ENCODE measurements at regions not wholly inside any gene's neighbourhood (a gene's known extent, or its start where the extent isn't known, plus 50 kb on each side); places are given as distances from the start of the nearest gene placed in this dataset.

GRCh38 chr7:26543340-26543739 lies 251.7 kb downstream of the SNX10 start:
- H4K20me1 ChIP-seq (ENCODE audit: insufficient read depth, low read length, poor library complexity, severe bottlenecking), result no peaks in the 10 kb centered on the region
- no peak overlapping the region for H3K4me3 ChIP-seq (ENCODE audit: low read length, poor library complexity, severe bottlenecking)
- H3K79me2 ChIP-seq (ENCODE audit: insufficient read depth, low read length), result peaks cover 2% of the 10 kb centered on the region; the same call in 1 of the 2 replicates
- H2AFZ ChIP-seq (ENCODE audit: low read length), result no peak overlapping the region
- H3K4me1 ChIP-seq (ENCODE audit: insufficient read depth, low read length, poor library complexity, severe bottlenecking), result peaks cover 59% of the 10 kb centered on the region
- no peak overlapping the region for H3K4me2 ChIP-seq (ENCODE audit: low read depth, low read length, poor library complexity, severe bottlenecking)
- no peaks in the 10 kb centered on the region for H3K9me3 ChIP-seq (ENCODE audit: insufficient read depth, low read depth, low read length)
- H3K9ac ChIP-seq (ENCODE audit: low read depth, low read length, poor library complexity, severe bottlenecking), result no peak overlapping the region
- no peaks in the 10 kb centered on the region for H3K27me3 ChIP-seq (ENCODE audit: insufficient read depth, low read length, poor library complexity, severe bottlenecking)
- no peaks in the 10 kb centered on the region for H3F3A ChIP-seq (ENCODE audit: low read depth)
- no peak for TF ChIP-seq EZH2phosphoT487 (IDR thresholded peaks at IDR 0.05; ENCODE audit: borderline replicate concordance)
- no peak for TF ChIP-seq CTCF (conservative IDR thresholded peaks at IDR 0.05; ENCODE audit: low read length)
- H3K36me3 ChIP-seq (ENCODE audit: insufficient read depth, low read length), result no peaks in the 10 kb centered on the region
- no peaks in the 10 kb centered on the region for H3K9me2 ChIP-seq (replicated peaks; ENCODE audit: low read depth, low read length)

- peak overlapping the region; percentile 16 for H3K9ac ChIP-seq (ENCODE audit: low read depth, low read length, poor library complexity, severe bottlenecking)
- H2AFZ ChIP-seq (ENCODE audit: low read length), result peak overlapping the region; percentile 94; the same call in 1 of the 2 replicates
- no peaks in the 10 kb centered on the region for H3K79me2 ChIP-seq (ENCODE audit: insufficient read depth, low read length)
- no peak overlapping the region for H3K4me3 ChIP-seq (ENCODE audit: low read length, poor library complexity, severe bottlenecking)
- H3K4me1 ChIP-seq (ENCODE audit: insufficient read depth, low read length, poor library complexity, severe bottlenecking), result peaks cover 61% of the 10 kb centered on the region
- no peak overlapping the region for H3K4me2 ChIP-seq (ENCODE audit: low read depth, low read length, poor library complexity, severe bottlenecking)
- no peaks in the 10 kb centered on the region for H3K27me3 ChIP-seq (ENCODE audit: insufficient read depth, low read length, poor library complexity, severe bottlenecking)
- no peaks in the 10 kb centered on the region for H3K9me3 ChIP-seq (ENCODE audit: insufficient read depth, low read depth, low read length)
- TF ChIP-seq EZH2phosphoT487 (IDR thresholded peaks at IDR 0.05; ENCODE audit: borderline replicate concordance), result no peak
- TF ChIP-seq CTCF (conservative IDR thresholded peaks at IDR 0.05; ENCODE audit: low read length), result no peak
- 0 out of 2 replicates have a peak, but pooled peaks cover 1% of the 10 kb centered on the region for H3F3A ChIP-seq (ENCODE audit: low read depth)
- no peaks in the 10 kb centered on the region for H3K36me3 ChIP-seq (ENCODE audit: insufficient read depth, low read length)
- H3K9me2 ChIP-seq (replicated peaks; ENCODE audit: low read depth, low read length), result no peaks in the 10 kb centered on the region
- no peaks in the 10 kb centered on the region for H4K20me1 ChIP-seq (ENCODE audit: insufficient read depth, low read length, poor library complexity, severe bottlenecking)
Measured at GRCh38 chr7:26543951-26544350, 252.3 kb downstream of the SNX10 start.

GRCh38 chr7:26546508-26547053 lies 254.9 kb downstream of the SNX10 start:
- no peaks in the 10 kb centered on the region for H3K79me2 ChIP-seq (ENCODE audit: insufficient read depth, low read length)
- TF ChIP-seq EZH2phosphoT487 (IDR thresholded peaks at IDR 0.05; ENCODE audit: borderline replicate concordance), result no peak
- no peak for TF ChIP-seq CTCF (conservative IDR thresholded peaks at IDR 0.05; ENCODE audit: low read length)
- H3F3A ChIP-seq (ENCODE audit: low read depth), result 0 out of 2 replicates have a peak, but pooled peaks cover 6% of the 10 kb centered on the region
- no peaks in the 10 kb centered on the region for H3K36me3 ChIP-seq (ENCODE audit: insufficient read depth, low read length)
- no peaks in the 10 kb centered on the region for H3K9me3 ChIP-seq (ENCODE audit: insufficient read depth, low read depth, low read length)
- H3K27me3 ChIP-seq (ENCODE audit: insufficient read depth, low read length, poor library complexity, severe bottlenecking), result no peaks in the 10 kb centered on the region
- H3K4me2 ChIP-seq (ENCODE audit: low read depth, low read length, poor library complexity, severe bottlenecking), result no peak overlapping the region
- H3K9ac ChIP-seq (ENCODE audit: low read depth, low read length, poor library complexity, severe bottlenecking), result no peak overlapping the region
- no peak overlapping the region for H3K4me3 ChIP-seq (ENCODE audit: low read length, poor library complexity, severe bottlenecking)
- H3K9me2 ChIP-seq (replicated peaks; ENCODE audit: low read depth, low read length), result no peaks in the 10 kb centered on the region
- peaks cover 62% of the 10 kb centered on the region for H3K4me1 ChIP-seq (ENCODE audit: insufficient read depth, low read length, poor library complexity, severe bottlenecking)
- H2AFZ ChIP-seq (ENCODE audit: low read length), result no peak overlapping the region
- no peaks in the 10 kb centered on the region for H4K20me1 ChIP-seq (ENCODE audit: insufficient read depth, low read length, poor library complexity, severe bottlenecking)
